ENCODE measurements at regions not wholly inside any gene's neighbourhood (a gene's known extent, or its start where the extent isn't known, plus 50 kb on each side); places are given as distances from the start of the nearest gene placed in this dataset.

- DNase-seq (ENCODE audit: low spot score), result no peak
- in situ Hi-C loops (cut with MboI; ENCODE audit: low sequenced_read_pairs, unreplicated experiment), result no loop called here
- TF ChIP-seq, protein P1, sequence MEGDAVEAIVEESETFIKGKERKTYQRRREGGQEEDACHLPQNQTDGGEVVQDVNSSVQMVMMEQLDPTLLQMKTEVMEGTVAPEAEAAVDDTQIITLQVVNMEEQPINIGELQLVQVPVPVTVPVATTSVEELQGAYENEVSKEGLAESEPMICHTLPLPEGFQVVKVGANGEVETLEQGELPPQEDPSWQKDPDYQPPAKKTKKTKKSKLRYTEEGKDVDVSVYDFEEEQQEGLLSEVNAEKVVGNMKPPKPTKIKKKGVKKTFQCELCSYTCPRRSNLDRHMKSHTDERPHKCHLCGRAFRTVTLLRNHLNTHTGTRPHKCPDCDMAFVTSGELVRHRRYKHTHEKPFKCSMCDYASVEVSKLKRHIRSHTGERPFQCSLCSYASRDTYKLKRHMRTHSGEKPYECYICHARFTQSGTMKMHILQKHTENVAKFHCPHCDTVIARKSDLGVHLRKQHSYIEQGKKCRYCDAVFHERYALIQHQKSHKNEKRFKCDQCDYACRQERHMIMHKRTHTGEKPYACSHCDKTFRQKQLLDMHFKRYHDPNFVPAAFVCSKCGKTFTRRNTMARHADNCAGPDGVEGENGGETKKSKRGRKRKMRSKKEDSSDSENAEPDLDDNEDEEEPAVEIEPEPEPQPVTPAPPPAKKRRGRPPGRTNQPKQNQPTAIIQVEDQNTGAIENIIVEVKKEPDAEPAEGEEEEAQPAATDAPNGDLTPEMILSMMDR (IDR thresholded peaks at IDR 0.05; ENCODE audit: borderline replicate concordance, control extremely low read depth, extremely low read depth, insufficient read depth, missing control alignments), result no peak
Observed at GRCh38 chr14:99012703-99013102, 259.3 kb downstream of the BCL11B start.

- in situ Hi-C loops (cut with MboI; ENCODE audit: low sequenced_read_pairs, unreplicated experiment), result no loop called here
- no peak for DNase-seq (ENCODE audit: low spot score)
- TF ChIP-seq, protein P1 (IDR thresholded peaks at IDR 0.05; ENCODE audit: borderline replicate concordance, control extremely low read depth, extremely low read depth, insufficient read depth, missing control alignments), result no peak
Observed at GRCh38 chr14:99015833-99016232, 256.2 kb downstream of the BCL11B start.

- in situ Hi-C loops (cut with MboI; ENCODE audit: low sequenced_read_pairs, unreplicated experiment), result no loop called here
- no peak for DNase-seq (ENCODE audit: low spot score)
- TF ChIP-seq, protein P1 (IDR thresholded peaks at IDR 0.05; ENCODE audit: borderline replicate concordance, control extremely low read depth, extremely low read depth, insufficient read depth, missing control alignments), result no peak
Observed at GRCh38 chr14:99023371-99023770, 248.6 kb downstream of the BCL11B start.

GRCh38 chr14:99024926-99025325 is 247.1 kb downstream of the BCL11B start:
- DNase-seq (ENCODE audit: low spot score), result no peak
- TF ChIP-seq, protein P1 (IDR thresholded peaks at IDR 0.05; ENCODE audit: borderline replicate concordance, control extremely low read depth, extremely low read depth, insufficient read depth, missing control alignments), result no peak
- in situ Hi-C loops (cut with MboI; ENCODE audit: low sequenced_read_pairs, unreplicated experiment), result no loop called here

DNA sequence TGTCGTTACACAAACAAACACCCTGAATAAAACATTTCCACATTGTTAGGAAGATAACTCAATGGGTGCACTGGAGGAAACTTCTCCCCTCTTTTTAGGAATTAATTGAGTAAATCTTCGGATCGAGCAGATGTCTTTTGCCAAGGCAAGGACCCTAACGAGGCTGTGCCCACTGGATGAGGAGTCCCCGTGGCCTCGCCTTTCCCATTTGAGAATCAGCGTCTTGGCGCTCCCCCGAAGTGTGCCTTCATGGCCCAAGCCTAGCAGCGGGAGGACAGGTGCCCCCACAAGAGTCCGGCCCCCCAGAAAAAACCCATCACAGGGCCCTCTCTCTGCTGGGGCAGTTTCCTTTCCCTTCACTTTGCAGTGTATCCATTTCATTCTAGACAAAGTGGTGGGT is 246.6 kb downstream of the BCL11B start:
- TF ChIP-seq, protein P1 (IDR thresholded peaks at IDR 0.05; ENCODE audit: borderline replicate concordance, control extremely low read depth, extremely low read depth, insufficient read depth, missing control alignments), result no peak
- no peak for DNase-seq (ENCODE audit: low spot score)
- in situ Hi-C loops (cut with MboI; ENCODE audit: low sequenced_read_pairs, unreplicated experiment), result no loop called here

DNA sequence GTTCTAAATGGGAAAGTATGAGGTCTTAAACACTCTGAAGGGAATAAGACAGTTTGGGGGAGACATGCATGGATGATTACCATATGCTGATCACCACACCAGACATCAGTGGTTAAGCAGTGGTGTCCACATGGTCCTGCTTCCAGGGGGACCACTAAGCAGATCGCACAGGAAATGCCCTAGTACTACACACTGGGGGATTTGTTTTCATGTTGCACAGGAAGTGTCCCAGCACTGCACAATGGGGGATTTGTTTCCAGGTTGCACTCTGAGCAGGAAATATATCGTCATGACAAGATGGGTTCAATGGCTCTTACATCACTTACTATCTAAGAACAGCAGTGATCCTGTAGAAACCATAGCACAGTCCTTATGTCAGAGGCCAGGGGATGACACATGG is 245.5 kb downstream of the BCL11B start:
- DNase-seq (ENCODE audit: low spot score), result no peak
- in situ Hi-C loops (cut with MboI; ENCODE audit: low sequenced_read_pairs, unreplicated experiment), result no loop called here
- TF ChIP-seq, protein P1 (IDR thresholded peaks at IDR 0.05; ENCODE audit: borderline replicate concordance, control extremely low read depth, extremely low read depth, insufficient read depth, missing control alignments), result no peak

DNA sequence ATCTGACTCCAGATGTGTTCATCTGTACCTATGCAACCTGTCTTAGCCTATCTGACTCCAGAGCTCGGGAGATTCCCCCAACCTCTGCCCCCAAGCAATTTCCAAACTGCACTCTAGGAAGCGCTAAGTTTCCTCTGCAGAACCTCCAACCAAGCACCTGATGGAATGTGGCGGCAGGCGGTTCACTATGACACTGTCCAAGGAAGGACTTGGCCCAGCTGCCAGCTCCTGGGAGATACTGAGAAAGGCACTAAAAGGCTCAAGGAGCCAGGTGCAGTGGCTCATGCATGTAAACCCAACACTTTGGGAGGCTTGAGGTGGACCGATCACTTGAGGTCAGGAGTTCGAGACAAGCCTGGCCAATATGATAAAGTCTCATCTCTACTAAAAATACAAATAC is 244.0 kb downstream of the BCL11B start:
- in situ Hi-C loops (cut with MboI; ENCODE audit: low sequenced_read_pairs, unreplicated experiment), result no loop called here
- TF ChIP-seq, protein P1 (IDR thresholded peaks at IDR 0.05; ENCODE audit: borderline replicate concordance, control extremely low read depth, extremely low read depth, insufficient read depth, missing control alignments), result no peak
- no peak for DNase-seq (ENCODE audit: low spot score)
